ENCODE measurements at regions not wholly inside any gene's neighbourhood (a gene's known extent, or its start where the extent isn't known, plus 50 kb on each side); places are given as distances from the start of the nearest gene placed in this dataset.
A peak's percentile ranks its signal among the peaks of the same experiment; 100 is the strongest.

DNA sequence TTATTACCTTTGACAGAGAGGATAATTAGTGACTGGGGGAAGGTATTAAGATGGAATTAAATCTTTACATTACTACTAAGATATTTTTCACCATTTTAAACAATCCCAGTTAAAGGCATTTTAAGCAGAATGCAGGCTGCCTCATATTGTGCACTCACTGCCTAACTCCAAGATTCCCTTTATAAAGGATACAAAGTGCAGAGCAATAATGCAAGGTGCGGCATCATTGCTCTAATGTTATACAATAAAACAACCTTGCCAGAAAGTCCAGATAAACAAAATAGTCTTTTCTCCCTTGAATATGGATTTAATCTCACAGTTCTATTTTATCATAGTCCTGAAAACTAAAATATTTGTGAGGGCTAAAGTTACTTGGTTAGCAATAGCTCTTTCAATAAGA is 1031.6 kb upstream of the SEMA6D start:
- intact Hi-C loops (cut with DNase I), result no loop called here
- no peak for DNase-seq (ENCODE audit: low spot score in 2 of 2)
- Histone ChIP-seq H3K9me3 (no peaks in the 10 kb centered on the region), H3K36me3 (no peaks in the 10 kb centered on the region), H3K27me3 (no peaks in the 10 kb centered on the region), H3K27ac (no peak overlapping the region), H3K4me1 (peaks cover 0 to 3% of the 10 kb centered on the region in 2 donors), H3K4me3 (no peak overlapping the region)
- TF ChIP-seq, protein P1, sequence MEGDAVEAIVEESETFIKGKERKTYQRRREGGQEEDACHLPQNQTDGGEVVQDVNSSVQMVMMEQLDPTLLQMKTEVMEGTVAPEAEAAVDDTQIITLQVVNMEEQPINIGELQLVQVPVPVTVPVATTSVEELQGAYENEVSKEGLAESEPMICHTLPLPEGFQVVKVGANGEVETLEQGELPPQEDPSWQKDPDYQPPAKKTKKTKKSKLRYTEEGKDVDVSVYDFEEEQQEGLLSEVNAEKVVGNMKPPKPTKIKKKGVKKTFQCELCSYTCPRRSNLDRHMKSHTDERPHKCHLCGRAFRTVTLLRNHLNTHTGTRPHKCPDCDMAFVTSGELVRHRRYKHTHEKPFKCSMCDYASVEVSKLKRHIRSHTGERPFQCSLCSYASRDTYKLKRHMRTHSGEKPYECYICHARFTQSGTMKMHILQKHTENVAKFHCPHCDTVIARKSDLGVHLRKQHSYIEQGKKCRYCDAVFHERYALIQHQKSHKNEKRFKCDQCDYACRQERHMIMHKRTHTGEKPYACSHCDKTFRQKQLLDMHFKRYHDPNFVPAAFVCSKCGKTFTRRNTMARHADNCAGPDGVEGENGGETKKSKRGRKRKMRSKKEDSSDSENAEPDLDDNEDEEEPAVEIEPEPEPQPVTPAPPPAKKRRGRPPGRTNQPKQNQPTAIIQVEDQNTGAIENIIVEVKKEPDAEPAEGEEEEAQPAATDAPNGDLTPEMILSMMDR (IDR thresholded peaks at IDR 0.05), result no peak

DNA sequence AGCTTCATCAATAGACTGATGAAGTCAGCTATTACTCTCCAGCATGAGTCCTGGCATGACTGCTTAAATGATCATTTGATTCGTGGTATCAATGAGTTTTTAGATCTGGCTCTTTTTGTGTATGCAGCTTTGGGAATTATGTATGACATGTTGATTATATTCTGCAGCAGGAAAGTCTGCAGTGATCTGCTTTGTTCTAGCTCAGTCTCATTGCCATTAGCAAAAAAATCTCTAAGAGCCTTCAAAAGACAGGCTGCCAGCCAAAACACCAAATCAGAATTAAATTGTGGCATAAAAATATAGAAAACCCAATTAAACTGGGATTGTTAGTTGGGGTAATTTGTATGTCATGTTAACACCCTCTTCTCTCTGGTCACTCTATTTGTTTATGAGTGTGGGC is 1021.0 kb upstream of the SEMA6D start:
- intact Hi-C loops (cut with DNase I), result no loop called here
- DNase-seq (ENCODE audit: low spot score in 2 of 2), result no peak
- TF ChIP-seq, protein P1 (IDR thresholded peaks at IDR 0.05), result no peak
- no peaks in the 10 kb centered on the region for H3K27me3 ChIP-seq
- H3K27ac ChIP-seq, result peak overlapping the region; percentile 9 to 68
- no peaks in the 10 kb centered on the region for H3K9me3 ChIP-seq
- peak overlapping the region in 1 of 2 donors; percentile 53 for H3K4me3 ChIP-seq
- peaks cover 0 to 8% of the 10 kb centered on the region in 2 donors for H3K4me1 ChIP-seq
- no peaks in the 10 kb centered on the region for H3K36me3 ChIP-seq

DNA sequence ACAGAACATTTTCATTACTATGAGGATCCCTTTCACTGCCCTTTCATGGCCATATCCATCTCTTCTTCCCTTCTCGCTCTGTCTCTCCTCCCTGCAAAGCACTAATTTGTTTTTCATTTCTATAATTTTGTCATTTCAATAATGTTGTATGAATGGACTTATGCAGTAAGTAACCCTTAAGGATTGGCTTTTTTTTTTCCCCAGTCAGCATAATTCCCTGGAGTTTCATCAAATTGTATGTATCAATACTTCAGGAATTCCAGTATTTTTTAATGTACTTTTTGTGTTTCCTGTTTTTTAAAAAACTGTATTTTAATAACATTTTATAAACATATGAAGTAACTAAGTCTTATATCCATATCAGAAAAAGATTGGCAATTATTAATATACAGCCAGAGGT is 1016.0 kb upstream of the SEMA6D start:
- no peak overlapping the region for H3K4me3 ChIP-seq
- intact Hi-C loops (cut with DNase I), result no loop called here
- no peaks in the 10 kb centered on the region for H3K27me3 ChIP-seq
- no peak overlapping the region for H3K27ac ChIP-seq
- no peaks in the 10 kb centered on the region for H3K9me3 ChIP-seq
- peaks cover 0 to 3% of the 10 kb centered on the region in 2 donors for H3K4me1 ChIP-seq
- TF ChIP-seq, protein P1 (IDR thresholded peaks at IDR 0.05), result no peak
- DNase-seq (ENCODE audit: low spot score in 2 of 2), result no peak
- no peaks in the 10 kb centered on the region for H3K36me3 ChIP-seq

DNA sequence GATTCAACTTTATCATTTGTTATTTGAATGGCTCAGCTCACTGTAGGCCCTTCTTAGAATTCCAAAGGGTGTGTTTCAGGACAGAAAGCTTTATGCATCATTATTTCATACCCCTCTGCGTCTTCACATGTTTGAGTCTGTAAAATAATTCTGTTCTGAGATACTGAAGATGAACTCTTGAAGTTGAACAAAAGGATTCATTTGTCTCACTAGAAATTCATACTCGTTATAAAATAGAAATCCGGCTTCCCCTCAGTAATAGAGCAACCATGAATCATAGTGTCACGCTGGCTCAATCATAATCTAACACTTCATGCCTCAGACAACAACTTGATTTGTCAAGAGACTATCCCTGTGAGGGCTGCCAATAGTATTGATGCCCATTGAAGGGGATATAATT is 1015.4 kb upstream of the SEMA6D start:
- Histone ChIP-seq H3K9me3 (no peaks in the 10 kb centered on the region), H3K4me3 (no peak overlapping the region), H3K27ac (no peak overlapping the region), H3K36me3 (no peaks in the 10 kb centered on the region), H3K27me3 (no peaks in the 10 kb centered on the region), H3K4me1 (no peaks in the 10 kb centered on the region)
- no peak for DNase-seq (ENCODE audit: low spot score in 2 of 2)
- TF ChIP-seq, protein P1 (IDR thresholded peaks at IDR 0.05), result no peak
- intact Hi-C loops (cut with DNase I), result no loop called here

DNA sequence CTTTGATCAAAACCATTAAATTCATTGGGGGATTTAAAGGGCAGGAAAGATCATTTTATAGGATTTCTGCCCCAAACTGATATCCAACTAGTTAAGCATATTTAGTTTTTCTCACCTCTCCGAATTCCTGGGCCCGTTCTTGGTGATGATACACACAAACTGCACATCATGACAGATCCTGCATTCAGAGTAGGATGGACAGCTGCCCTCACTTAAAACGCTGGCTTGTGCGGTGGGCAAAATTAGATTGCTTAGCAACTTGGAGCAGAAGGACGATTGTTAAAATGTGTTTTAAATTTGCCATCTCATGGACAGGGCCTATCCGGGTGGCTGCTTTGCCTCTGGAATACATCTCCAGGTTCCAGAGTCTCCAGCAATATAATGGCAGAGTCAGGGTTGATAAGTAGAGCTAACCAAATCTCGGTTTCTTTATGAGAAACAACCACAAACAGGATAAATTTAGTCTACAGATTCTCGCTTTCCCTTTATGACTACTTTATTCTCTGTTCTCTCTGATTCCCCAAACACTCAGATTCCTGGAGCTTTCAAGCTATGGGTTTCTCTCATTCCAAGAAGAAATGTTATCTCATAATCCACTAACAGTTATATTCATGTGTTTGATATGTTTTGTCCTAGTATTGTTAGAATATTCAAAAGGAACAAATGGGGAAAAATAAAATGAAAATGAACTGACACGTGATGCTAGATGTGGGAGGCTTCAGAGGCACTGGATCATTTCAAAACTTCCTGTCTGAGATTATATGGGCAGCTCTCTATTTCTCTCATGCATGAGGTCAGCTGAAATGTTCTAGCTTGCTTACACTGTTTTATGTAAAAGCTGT is 1014.1 kb upstream of the SEMA6D start:
- Histone ChIP-seq H3K9me3 (no peaks in the 10 kb centered on the region), H3K4me1 (no peaks in the 10 kb centered on the region), H3K27me3 (no peaks in the 10 kb centered on the region), H3K36me3 (no peaks in the 10 kb centered on the region), H3K4me3 (no peak overlapping the region), H3K27ac (peak overlapping the region; percentile 41 to 44)
- DNase-seq (ENCODE audit: low spot score in 2 of 2), result no peak
- TF ChIP-seq, protein P1 (IDR thresholded peaks at IDR 0.05), result no peak
- intact Hi-C loops (cut with DNase I), result no loop called here
